Peyer's patch (tissue), 4 donors: ENCODE measurements at regions not wholly inside any gene's neighbourhood (a gene's known extent, or its start where the extent isn't known, plus 50 kb on each side); places are given as distances from the start of the nearest gene placed in this dataset.

Source experiments
- POLR2A ChIP-seq, 2 donors: fragments of 450-650 bp; IDR thresholded peaks; one replicate each; pipeline ENCODE4 v1.5.1; 2017; ENCODE audit warnings: antibody characterized with exemption in 2 of 2, mild to moderate bottlenecking in 2 of 2, moderate library complexity in 2 of 2
- TF ChIP-seq, protein P1 (sequence below), 6 experiments: fragments of 450-650 bp in 4 of 6; fragments of 200-600 bp in 2 of 6; sonication (generic) in 1 of 6; IDR thresholded peaks; one replicate each; pipeline ENCODE4 v1.5.1; 2017 to 2019; ENCODE audit warnings: antibody characterized with exemption in 6 of 6, mild to moderate bottlenecking in 3 of 6, moderate library complexity in 1 of 6

DNA sequence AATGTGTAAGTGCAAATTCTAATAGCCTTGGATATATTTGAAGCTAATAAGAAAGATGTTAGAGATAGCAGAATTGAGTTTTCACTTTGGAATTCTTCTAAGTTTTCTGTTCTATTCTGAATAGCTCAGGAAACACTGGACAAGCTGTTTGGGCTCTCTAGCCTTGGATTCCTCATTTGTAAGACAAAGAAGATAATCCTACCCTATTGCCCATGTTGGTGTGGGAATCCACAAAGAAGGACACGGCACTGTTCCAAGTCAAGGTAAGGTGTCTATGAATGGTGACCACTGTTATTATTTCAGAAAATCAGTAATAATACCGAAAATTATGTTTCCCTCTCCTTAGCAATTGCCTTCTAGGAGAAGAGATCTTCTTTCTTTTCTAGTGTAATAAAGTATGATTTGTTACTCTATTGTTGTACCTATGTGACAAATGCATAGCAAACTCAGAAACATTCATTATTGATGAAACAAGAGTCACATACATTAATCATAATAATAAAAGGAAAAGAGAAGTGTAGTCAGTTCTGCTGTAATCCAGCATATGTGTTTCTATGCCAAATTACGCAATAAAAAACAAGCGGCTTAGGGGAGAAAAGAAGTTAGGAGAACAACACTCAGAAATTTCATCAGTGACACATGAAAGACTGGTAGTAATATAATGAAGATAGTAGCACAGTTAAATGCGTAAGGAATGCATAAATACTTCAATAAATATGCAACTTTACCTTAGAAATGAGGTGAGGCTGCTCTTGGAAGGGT is 1012.3 kb upstream of the PHF14 start:
- TF ChIP-seq, protein P1, sequence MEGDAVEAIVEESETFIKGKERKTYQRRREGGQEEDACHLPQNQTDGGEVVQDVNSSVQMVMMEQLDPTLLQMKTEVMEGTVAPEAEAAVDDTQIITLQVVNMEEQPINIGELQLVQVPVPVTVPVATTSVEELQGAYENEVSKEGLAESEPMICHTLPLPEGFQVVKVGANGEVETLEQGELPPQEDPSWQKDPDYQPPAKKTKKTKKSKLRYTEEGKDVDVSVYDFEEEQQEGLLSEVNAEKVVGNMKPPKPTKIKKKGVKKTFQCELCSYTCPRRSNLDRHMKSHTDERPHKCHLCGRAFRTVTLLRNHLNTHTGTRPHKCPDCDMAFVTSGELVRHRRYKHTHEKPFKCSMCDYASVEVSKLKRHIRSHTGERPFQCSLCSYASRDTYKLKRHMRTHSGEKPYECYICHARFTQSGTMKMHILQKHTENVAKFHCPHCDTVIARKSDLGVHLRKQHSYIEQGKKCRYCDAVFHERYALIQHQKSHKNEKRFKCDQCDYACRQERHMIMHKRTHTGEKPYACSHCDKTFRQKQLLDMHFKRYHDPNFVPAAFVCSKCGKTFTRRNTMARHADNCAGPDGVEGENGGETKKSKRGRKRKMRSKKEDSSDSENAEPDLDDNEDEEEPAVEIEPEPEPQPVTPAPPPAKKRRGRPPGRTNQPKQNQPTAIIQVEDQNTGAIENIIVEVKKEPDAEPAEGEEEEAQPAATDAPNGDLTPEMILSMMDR (IDR thresholded peaks at IDR 0.05) = no peak
- TF ChIP-seq POLR2A (IDR thresholded peaks at IDR 0.05) = no peak
